HepG2 (cell line): ENCODE measurements at regions not wholly inside any gene's neighbourhood (a gene's known extent, or its start where the extent isn't known, plus 50 kb on each side); places are given as distances from the start of the nearest gene placed in this dataset.

Experiments used
- HMGXB3 ChIP-seq: sonication (generic); formaldehyde crosslinking; IDR thresholded peaks from 2 replicates; pipeline ENCODE4 v1.4.0; 2020; ENCODE audit warnings: missing genetic modification reagents, borderline replicate concordance
- NFAT5 ChIP-seq: sonication (generic); formaldehyde crosslinking; IDR thresholded peaks from 2 replicates; pipeline ENCODE4 v1.4.0; 2020; ENCODE audit warnings: missing genetic modification reagents
- SNAI1 ChIP-seq: sonication (generic); formaldehyde crosslinking; IDR thresholded peaks from 2 replicates; pipeline ENCODE4 v1.5.0; 2020; ENCODE audit warnings: mild to moderate bottlenecking, missing genetic modification reagents, borderline replicate concordance
- SYNCRIP ChIP-seq: fragments of 200-400 bp; formaldehyde crosslinking; IDR thresholded peaks from 2 replicates; pipeline ENCODE4 v1.6.1; 2018; ENCODE audit warnings: mild to moderate bottlenecking, low read depth, low read length; ENCODE audit not compliant: insufficient read depth
- ZFP1 ChIP-seq: IDR thresholded peaks from 2 replicates; pipeline ENCODE4 v1.6.1; 2016
- ZNF282 ChIP-seq: fragments of 450-650 bp; IDR thresholded peaks from 2 replicates; pipeline ENCODE4 v1.6.1; 2018; ENCODE audit not compliant: partially characterized antibody
- ZNF34 ChIP-seq: sonication (generic); formaldehyde crosslinking; IDR thresholded peaks from 2 replicates; pipeline ENCODE4 v1.4.0; 2020; ENCODE audit warnings: mild to moderate bottlenecking, missing genetic modification reagents, borderline replicate concordance
- ZNF687 ChIP-seq: sonication (generic); formaldehyde crosslinking; IDR thresholded peaks from 2 replicates; pipeline ENCODE4 v1.5.1; 2020; ENCODE audit warnings: mild to moderate bottlenecking, missing genetic modification reagents, moderate library complexity
- ZNF883 ChIP-seq: sonication (generic); formaldehyde crosslinking; IDR thresholded peaks from 2 replicates; pipeline ENCODE4 v1.5.1; 2020; ENCODE audit warnings: mild to moderate bottlenecking, missing genetic modification reagents; ENCODE audit errors: not compliant biosample characterization

- TF ChIP-seq ZNF687 (CRISPR knock-in tag) (peak; percentile 99), NFAT5 (CRISPR knock-in tag) (0 out of 2 replicates have a peak, but pooled peaks have one; percentile 49), SNAI1 (CRISPR knock-in tag) (no peak), SYNCRIP (no peak), HMGXB3 (no peak), ZFP1 (CRISPR knock-in tag) (peak; percentile 64; the same call in 1 of the 2 replicates), ZNF282 (no peak), ZNF883 (CRISPR knock-in tag) (no peak), ZNF34 (peak; percentile 44; the same call in 1 of the 2 replicates)
Measured at GRCh38 chr2:234863043-234863934, 88.5 kb upstream of the SH3BP4 start (continued).
